Mammary epithelial cell (primary cell): ENCODE measurements at regions not wholly inside any gene's neighbourhood (a gene's known extent, or its start where the extent isn't known, plus 50 kb on each side); places are given as distances from the start of the nearest gene placed in this dataset.

Source experiments
- CTCF ChIP-seq, 2 donors: IDR thresholded peaks in 1 of 2; conservative IDR thresholded peaks in 1 of 2; 2 replicates each; pipeline ENCODE4 v1.5.1; 2011 to 2012; ENCODE audit warnings: inconsistent platforms in 2 of 2, low read length in 2 of 2, mild to moderate bottlenecking in 2 of 2, control low read depth in 1 of 2, low read depth in 1 of 2; ENCODE audit not compliant: insufficient read depth in 1 of 2; ENCODE audit errors: extremely low read depth in 1 of 2
- EZH2 ChIP-seq: IDR thresholded peaks from 2 replicates; pipeline ENCODE4 v1.6.1; 2012; ENCODE audit warnings: low read length, inconsistent platforms, borderline replicate concordance

- no peak for TF ChIP-seq CTCF (conservative IDR thresholded peaks at IDR 0.05 in 1 of 2, IDR thresholded peaks at IDR 0.05 in 1 of 2; ENCODE audit: extremely low read depth in 1 of 2, insufficient read depth in 1 of 2, low read depth in 1 of 2, low read length in 2 of 2)
- no peak for TF ChIP-seq EZH2
These were observed 764.7 kb upstream of the EEF2KMT start for GRCh38 chr16:5862103-5862840.
